ENCODE measurements at regions not wholly inside any gene's neighbourhood (a gene's known extent, or its start where the extent isn't known, plus 50 kb on each side); places are given as distances from the start of the nearest gene placed in this dataset.

GRCh38 chr2:195480121-195480520 is 176.9 kb upstream of the SLC39A10 start (continued):
- TF ChIP-seq EP300 (IDR thresholded peaks at IDR 0.05; ENCODE audit: borderline replicate concordance in 1 of 2, low read depth in 2 of 2, low read length in 2 of 2) (no peak), MAFK (IDR thresholded peaks at IDR 0.05; ENCODE audit: low read depth, low read length) (no peak), POLR2AphosphoS5 (IDR thresholded peaks at IDR 0.05; ENCODE audit: low read depth, low read length) (no peak), POLR2A (IDR thresholded peaks at IDR 0.05; ENCODE audit: control extremely low read depth in 1 of 2, low read depth in 2 of 2, low read length in 2 of 2) (no peak), GABPA (IDR thresholded peaks at IDR 0.05; ENCODE audit: borderline replicate concordance, insufficient read depth, low read length) (no peak), CBX8 (IDR thresholded peaks at IDR 0.05; ENCODE audit: borderline replicate concordance, low read depth, low read length) (no peak), TAF7 (optimal IDR thresholded peaks at IDR 0.05; ENCODE audit: borderline replicate concordance, low read depth, low read length) (no peak)
